DMS53 treated with DMSO at 0.1 percent for 48 hours (cell line): ENCODE measurements at regions not wholly inside any gene's neighbourhood (a gene's known extent, or its start where the extent isn't known, plus 50 kb on each side); places are given as distances from the start of the nearest gene placed in this dataset.
A peak's percentile ranks its signal among the peaks of the same experiment; 100 is the strongest.

Experiments used
- DNase-seq: peaks from one replicate; lab custom pipeline; 2025; ENCODE audit not compliant: unreplicated experiment; lab: John Stamatoyannopoulos, UW

DNA sequence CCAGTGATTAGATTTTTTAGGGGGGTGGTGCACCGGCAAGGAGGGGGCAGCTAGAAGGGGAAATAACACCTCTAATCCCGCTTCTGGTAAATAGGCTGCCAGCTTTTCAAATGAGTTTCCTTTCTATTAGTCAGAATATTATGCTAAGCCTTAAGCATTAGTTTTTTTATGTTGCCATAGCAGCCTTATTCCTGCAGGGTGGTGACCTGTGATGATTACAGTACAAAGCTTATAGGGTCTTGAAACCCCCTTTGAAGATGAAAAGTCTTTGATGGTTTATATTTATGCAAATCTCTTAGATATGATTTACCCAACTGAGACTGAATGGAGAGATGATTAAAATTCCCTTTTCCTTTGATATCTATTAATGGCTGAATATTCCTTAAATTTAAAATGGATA is 109.8 kb downstream of the ZIC5 start:
- DNase-seq: no peak

DNA sequence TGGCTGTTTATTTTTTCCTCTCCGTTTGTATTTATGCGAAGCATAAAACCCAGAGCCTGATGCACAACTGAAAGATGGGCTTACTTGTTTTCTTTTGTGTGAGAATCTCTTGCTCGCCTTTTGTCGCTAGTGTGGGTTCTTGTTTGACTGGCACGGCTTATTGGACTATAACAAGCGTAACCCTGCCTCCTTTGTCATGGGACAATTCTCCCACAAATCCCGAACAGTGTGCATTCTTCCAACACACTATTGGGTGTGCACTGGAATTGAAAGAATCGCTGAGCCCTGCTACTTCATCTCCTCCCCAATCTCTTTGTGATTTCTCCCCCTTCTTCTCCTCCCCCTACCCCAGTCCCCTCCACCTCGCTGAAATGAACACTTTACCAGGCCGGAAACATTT is 110.8 kb downstream of the ZIC5 start:
- no peak for DNase-seq

DNA sequence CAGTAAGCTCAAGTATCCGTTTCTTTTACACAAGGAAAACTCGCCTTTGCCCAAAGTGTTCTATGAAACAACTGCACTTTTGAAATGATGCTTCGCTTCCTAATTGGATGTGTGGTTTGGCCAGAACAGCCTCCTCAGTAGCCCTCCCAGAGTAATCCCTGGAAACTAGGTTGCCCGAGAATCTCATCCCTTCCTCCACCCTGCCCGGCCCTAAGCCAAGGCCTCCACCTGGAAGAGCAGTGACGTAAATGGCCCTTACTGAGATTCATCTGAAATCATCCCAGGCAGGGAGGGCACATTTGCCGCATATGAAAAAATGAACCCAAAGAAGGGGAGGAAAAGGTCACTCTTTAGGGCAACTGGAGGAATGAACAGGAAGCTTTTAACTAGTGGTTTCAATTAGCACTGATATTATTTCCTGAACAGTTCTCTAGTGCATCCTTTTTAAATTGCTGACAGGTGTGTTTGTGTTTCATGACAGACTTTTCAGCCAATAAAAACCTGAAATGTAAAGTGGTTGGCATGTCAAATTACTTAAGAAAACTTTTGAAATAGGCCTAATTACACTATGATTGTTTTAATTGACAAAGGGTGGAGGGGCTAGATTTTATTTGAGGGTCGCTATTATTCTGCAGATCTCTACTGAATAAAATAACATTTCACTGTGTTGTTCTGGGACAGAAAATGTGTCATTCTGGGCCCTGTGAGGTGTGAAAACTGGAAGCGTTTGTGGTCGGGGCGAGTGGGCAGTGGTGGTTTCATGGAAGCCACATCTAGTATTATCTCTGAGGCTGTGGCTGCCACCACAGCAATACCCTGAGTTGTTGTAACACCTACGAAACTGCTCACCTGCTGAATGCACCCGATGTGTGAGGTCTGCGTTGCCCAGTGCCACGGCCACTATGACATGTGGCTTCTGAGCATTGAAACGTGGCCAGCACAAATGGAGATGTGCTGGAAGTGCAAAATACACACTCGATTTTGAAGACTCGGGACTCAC is 112.1 kb downstream of the ZIC5 start:
- no peak for DNase-seq

DNA sequence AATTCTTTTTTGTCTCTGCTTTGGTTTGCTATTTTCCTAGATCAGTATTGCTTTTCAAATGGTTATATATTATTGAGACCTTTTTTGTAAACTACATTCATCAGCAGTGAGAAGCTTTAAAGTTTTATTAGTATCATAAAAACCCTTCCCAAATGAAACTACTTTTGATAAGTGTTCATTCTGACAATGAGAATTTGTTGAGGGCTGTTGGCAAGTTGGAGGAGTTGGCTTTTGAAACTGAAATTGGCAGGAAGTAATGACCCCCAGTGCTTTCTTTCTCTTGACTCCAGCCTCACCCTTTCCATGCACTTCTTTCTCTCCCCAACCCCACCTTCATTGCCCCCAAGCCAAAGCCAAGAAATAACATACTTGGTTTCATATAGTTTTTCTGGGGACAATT is 113.8 kb downstream of the ZIC5 start:
- no peak for DNase-seq

DNA sequence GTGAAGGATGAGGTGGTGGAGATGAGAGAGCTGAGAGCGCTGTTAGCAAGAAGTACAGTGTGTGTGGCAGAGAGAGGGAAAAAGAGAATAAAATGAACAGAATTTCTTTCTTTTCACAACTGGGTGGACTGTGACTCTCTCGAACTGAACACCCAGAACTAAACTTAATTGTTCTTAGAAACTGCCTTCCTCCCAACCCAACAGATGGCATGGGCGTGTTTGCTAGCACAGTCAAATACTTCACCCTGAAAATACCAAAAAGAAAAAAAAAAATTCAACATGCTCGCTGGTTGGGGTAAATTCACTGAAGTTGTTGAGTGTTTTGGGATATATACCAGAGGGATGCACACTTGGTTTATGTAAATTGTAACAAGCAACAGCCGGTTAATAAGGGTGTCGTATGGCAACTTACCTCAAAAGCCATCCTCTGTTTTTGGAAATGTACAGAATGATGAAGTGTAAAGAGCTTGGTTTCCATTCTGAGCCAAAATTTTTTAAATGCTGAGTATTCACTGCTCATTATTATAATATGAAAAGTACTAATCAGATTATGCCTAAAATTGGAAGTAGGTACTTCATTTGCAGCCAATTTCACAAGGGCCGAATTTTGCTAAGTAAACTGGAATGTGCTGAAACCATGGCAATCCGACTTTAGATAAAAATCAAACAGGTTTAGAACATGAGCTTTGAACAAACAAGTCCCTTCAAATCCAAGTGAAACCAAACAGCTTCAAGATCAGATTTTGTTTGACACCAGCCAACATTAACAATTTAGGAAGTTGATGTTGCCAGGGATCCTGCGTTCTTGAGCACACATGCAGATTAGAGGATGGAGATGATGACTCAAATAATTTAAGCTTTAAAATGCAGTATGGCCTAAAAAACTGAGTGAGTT is 115.8 kb downstream of the ZIC5 start:
- DNase-seq: no peak

DNA sequence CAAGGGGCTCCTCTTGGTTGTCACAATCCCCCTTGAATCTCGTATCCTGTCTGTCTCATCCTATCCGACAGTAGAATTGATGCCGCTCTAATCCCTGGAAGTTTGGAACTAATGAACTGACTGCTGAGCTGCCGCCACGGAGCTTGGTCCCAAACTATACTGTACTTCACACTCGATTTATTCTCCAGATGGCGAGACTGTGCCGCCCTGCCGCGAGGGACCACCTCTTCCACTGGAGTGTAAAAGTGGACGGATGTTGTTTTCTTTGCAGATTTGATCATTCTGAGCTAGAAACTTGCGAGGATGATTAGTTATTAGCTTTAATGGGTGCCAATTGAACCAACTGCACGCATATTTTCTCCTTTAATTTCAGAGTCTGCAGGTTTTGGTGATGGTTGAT is 117.2 kb downstream of the ZIC5 start:
- no peak for DNase-seq

DNA sequence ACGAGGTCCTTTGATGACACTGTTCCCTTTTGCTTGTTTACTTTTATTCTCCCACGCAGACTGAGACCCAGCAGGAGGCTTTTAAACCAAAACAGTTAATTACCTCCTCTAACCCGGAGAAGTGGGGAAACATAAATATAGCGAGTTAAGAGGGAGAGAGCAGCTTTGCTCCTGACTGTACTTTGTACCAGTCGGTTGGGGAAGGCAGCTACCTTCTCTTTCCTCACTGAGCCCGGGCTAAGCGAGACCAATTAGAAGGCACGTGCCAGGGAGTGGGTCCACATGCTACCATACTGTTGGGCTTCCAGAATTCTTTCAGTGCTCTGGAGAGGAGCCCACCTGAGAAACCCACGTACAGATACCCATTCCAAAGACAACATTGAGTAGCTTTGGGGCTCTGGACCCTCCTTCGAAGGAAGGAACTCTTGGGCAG is 124.2 kb downstream of the ZIC5 start:
- DNase-seq: no peak

DNA sequence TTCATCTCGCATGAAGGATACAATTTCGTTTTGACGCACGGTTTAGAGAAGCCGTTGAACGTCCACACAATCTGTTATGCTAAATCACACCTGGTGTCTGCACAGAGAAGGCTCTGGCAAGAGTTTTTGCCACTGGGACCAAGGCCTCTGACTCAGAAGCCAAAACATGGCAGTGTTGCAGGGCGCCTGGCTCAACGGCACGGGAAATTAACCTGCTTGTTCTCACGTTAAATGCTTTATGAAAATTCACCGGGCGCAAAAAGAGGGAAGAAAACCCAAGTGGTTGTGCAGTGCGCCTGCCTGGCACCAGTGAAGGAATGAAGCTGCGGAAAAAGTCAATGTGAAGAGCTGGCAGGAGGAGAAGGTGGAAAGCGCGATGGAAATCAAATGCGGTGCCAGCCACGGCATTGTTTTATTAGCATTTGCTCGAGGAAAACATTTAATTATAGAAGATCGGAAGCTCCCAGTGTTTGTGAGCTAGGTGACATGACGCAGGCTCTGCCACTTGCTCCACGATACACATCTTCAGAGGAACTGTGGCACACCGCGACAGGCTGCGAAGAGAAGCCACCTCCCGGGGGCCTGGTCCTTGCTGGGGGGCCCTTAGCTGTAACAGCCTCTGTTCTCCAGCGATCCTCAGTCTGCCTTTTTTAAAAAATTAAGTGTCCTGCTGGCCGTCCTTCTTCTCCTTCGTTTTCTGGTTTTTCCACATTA is 126.2 kb downstream of the ZIC5 start:
- DNase-seq: no peak

DNA sequence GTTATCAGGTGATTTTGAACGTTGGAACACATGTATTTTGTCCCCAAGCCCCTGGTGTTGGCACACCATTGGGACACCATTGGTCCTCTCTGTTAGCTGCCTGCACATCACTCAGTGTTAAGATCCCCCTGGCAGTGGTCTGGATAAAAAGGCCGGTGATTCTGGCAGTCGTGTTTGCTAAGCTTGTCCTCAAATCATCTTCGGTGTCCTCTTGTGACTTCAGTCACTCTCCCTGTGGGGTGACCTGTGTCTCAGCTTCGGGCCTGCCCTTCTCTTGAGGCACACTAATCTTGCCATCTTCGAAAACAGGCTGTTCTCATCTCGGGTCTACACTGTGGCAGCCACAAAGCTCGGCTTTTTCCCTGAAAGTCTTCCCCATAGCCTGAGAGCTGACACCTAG is 127.1 kb downstream of the ZIC5 start:
- no peak for DNase-seq

DNA sequence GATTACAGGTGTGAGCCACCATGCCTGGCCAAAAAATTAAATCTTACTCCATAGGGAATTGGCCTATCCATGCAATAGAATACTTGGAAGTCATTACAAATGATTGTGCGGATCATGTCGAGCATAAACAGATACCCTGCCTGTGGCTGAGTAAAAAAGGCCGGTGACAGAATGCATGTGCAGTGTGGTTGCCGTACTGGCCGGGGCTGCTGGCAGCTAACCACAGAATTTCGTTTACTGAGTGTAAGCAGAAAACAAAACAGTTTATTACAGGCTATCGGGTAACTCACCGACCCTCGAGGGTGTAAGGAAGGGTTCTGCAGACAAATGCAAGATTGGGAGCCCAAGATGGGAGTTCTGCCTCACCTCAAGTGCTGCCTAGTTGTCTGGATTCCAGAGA is 127.7 kb downstream of the ZIC5 start:
- no peak for DNase-seq

DNA sequence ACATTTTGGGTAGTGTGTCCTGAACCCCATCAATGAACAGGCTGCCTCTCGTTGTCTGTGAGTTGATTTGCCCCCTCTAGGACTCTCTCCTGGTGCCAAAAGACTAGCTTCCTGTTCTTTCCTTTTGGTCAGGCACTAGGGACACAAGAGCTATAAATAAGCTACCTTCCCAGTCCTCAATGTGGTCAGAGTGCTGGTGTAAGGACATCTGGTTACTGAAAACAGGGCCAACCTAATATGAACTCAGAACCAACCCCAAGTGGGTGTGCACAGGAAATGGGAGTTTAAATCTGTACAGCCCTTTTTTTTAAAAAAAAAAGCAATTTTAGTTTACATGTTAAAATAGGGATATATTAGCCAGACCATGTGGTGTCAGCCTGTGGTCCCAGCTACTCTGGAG is 129.2 kb downstream of the ZIC5 start:
- no peak for DNase-seq

DNA sequence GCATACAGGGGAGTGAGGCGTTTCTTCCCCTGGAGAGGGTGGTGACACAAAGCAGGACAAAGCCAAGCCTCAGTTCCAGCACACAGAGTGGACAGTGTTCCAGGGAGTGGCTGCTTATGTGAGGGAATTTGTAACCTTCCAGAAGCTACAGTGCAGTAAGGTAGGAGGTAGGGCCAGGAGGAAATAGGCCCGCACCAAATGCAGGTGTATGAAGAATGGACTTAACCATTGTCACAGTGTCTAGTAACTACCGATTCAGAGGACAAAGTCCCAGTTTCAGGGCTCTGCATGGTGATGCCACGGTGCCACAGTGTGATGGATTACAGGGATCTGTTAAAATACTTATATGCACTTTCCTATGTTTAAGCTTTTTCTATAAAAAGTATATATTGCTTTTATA is 135.3 kb downstream of the ZIC5 start:
- DNase-seq: no peak

DNA sequence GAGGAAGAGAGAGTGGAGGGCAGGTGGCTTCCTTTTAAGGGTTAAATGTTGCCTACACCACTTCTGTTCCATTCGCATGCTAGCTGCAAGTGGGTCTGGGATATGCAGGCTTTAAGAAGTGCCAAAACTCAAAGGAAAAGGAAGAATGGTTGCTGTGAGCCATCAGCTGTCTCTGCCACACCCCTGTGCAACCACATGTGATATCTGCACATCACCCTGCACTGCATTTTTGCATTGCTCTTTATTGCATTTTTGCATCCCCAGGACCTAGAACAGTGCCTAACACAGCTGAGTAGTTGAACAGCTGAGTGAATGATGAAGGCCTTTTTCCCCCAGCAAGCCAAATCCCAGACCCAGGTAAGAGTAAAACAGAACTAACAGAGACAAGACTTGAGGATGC is 136.1 kb downstream of the ZIC5 start:
- no peak for DNase-seq

DNA sequence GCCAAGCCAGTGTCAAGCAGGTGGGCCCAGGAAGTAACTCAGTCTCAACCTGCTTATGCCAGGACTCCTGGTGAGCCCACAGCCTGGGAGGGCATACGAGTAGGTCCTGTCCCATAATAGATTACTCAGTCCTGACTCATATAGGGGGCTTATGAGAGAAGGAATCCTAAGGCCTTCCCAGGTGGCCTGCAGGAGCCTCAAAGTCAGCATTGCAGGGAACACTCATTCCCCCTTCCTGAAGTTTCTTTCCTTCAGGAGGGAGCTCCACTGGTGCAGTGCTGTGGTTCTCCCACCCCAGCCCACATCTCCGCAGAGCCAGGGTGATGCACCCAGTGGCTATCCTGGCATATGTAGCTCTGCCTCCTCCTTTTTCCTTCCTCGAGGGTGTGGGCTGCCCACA is 137.3 kb downstream of the ZIC5 start:
- no peak for DNase-seq

DNA sequence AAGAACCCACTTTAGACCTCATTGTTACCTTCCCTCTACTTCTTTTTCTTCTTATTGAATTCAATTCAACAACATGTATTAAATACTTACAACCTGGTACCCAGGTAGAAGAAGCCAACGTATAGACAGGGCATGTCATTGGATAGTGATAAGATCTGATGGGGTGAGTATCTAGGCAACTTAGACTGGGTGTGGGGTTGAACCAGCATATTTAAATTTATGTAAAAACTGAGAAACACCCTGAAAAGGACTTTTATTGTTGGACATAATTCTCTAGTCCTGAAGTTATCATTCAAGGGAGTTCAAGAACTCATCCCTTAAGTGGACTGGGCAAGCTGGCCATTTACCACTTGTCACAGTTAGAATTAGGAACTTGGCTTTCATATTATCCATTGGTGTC is 139.2 kb downstream of the ZIC5 start:
- no peak for DNase-seq

DNA sequence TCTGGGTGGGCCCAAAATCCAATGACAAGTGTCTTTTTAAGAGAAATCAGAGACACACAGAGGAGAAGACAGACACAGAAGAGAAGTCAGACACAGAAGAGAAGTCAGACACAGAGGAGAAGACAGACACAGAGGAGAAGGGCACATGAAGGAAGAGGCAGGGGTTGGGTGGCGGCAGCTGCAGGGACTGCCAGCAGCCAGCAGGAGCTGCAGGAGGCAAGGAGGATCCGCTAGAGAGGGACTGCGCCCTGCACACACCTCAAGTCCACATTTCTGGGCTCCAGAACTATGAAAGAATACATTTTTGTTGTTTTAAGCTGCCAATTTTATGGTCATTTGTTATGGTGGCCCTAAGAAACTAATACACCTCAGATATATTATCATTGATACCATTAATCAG is 140.6 kb downstream of the ZIC5 start:
- no peak for DNase-seq

DNA sequence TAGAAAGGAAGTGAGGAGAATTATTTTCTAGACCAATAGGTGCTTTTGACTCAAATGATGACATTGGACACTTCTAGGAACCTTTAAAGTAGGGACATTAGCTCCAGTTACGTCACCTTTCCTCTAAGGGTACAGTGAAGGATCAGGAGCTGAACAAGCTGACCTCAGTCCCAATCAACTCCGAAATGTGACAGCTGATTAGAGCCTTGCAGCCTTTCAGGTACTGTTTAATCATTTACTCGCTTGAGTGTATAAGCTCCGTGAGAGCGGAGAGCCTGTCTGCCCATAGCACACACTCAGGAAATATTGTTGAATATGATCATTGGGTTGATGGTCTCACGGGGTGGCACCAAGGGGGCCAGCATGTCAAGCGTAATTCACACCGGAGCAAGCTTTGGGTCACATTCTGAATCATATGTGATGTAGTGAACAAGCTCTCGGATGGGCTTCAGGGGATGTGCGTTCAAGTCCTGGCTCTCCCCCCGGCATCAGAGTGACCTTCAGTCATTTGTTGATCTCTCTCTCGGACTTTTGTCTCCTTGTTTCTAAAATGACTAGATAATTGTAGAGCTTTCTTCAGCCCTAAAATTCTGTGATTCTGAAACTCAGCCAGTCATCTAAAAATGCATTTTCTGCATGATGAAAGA is 141.9 kb downstream of the ZIC5 start:
- peak; percentile 58 for DNase-seq

DNA sequence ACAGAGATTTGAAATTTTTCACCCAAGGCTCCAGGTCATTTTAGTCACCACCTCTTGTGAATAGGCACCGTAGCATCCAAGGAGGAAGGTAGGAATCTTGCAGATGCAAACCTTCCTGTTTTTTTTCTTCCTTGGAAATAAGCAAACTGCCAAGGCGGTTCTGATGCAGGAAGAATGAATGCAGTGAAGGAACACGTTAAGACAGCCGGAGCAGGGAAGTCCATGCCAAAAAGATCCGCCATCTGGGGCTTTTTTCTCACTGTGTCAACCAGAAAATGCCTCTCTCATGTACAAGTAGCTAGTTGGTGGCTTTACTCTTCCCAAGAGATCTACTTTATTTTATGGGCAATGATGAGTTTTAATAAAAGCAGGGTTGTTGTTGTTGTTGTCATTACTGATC is 142.4 kb downstream of the ZIC5 start:
- no peak for DNase-seq

DNA sequence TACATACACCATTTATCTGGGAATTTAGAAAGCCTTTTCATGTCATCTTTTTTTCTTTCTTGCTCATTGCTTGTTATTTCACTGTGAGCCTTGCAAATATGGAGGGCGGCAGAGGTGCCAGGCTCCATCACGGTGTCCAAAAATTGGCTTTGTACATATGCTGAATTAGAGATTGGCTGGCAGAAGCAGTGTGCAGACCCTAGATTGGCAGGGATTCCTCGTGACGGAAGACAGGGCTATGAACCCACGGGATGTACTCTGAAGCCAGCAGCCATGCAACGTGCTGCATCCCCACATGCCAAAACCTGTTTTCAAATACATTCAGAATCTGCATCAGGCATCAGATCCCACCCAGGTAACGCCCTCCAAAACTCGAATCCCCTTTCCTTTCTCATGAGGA is 142.8 kb downstream of the ZIC5 start:
- no peak for DNase-seq

DNA sequence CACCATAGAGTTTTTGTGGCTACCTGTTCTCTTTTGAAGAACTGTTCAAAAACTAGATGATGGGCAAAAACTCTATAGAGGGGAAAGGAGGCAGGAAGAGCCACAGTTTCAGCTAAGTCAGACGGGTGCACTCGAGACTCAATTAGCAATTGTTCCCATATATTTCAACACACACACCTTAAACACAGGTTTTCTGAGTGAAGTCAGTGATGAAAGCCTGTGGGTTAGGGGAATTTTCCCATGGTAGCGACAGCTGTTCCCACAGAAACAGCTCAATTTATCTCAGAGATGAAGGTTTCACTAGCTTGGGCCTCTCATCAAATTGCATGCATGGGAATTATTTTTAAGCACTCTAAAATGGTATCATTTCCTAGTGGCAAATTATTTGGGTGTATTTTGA is 143.4 kb downstream of the ZIC5 start:
- DNase-seq: no peak
